ENCODE measurements at regions not wholly inside any gene's neighbourhood (a gene's known extent, or its start where the extent isn't known, plus 50 kb on each side); places are given as distances from the start of the nearest gene placed in this dataset.
"Not testable (repeated sequence)": the region's sequence is repeated elsewhere in the genome, so short reads cannot be mapped to it uniquely, and the experiment has no call there.

DNA sequence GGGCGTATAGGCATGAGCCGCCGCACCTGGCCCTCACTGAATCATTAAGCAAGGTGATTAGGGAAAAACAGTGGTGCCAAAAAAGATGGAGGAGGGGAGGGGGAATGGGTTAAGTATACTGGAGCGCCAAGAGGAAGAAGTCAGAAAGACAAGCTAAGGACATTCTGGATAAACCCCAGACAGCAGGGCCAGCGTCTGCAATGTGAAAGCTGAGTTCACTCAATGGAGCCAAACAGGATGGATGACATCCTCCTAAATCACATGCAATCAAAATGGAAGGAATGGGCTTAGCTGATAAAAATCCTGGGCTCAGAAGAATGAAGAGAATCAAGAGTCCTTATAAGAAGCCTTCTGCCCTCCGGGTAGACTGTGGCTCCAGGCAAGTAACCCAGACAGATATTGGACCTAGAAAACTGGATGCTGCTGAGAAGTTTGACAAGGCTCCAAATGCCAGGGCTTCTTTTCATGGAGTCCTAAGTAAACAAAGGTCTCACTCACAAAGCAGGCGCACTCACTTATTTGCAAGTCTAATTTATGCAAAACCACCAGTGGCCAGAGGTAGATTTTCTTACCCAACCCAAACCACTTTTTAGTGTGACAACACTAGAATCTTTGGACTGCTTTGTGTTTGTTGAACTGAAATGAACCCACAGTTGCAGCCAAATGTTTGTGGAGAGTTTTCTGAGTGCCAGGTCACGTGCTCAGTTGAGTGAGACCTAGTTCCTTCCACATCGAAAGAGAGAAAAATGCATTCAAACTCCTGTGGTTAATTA lies 519.1 kb upstream of the AUTS2 start:
- Histone ChIP-seq H3K4me2 (ENCODE audit: insufficient read depth, low read length) (no peak overlapping the region), H3K36me3 (ENCODE audit: insufficient read depth, low read length) (no peaks in the 10 kb centered on the region), H3K27me3 (ENCODE audit: insufficient read depth, low read length, poor library complexity) (no peaks in the 10 kb centered on the region), H3K79me2 (ENCODE audit: insufficient read depth, low read length) (no peaks in the 10 kb centered on the region), H4K20me1 (ENCODE audit: insufficient read depth, low read length) (no peaks in the 10 kb centered on the region), H2AFZ (ENCODE audit: low read depth, low read length) (no peak overlapping the region), H3K9ac (ENCODE audit: low read depth, low read length) (no peak overlapping the region), H3K27ac (ENCODE audit: low read length) (no peak overlapping the region), H3K9me3 (ENCODE audit: insufficient read depth, low read length, severe bottlenecking) (no peaks in the 10 kb centered on the region), H3K4me1 (ENCODE audit: insufficient read depth, low read length) (no peaks in the 10 kb centered on the region), H3K4me3 (ENCODE audit: low read depth in 1 of 2, low read length in 2 of 2) (no peak overlapping the region)
- TF ChIP-seq EZH2 (IDR thresholded peaks at IDR 0.05; ENCODE audit: borderline replicate concordance, low read depth, low read length, severe bottlenecking): no peak
- ATAC-seq (ENCODE audit: insufficient read depth, low read depth) (no peak), DNase-seq (no peak)

- not testable (repeated sequence) for H3K9ac ChIP-seq (ENCODE audit: low read depth, low read length); H3K4me3 ChIP-seq (ENCODE audit: low read depth in 1 of 2, low read length in 2 of 2); H3K27me3 ChIP-seq (ENCODE audit: insufficient read depth, low read length, poor library complexity); H3K9me3 ChIP-seq (ENCODE audit: insufficient read depth, low read length, severe bottlenecking); H3K36me3 ChIP-seq (ENCODE audit: insufficient read depth, low read length); H4K20me1 ChIP-seq (ENCODE audit: insufficient read depth, low read length); ATAC-seq (ENCODE audit: insufficient read depth, low read depth); H2AFZ ChIP-seq (ENCODE audit: low read depth, low read length); H3K4me1 ChIP-seq (ENCODE audit: insufficient read depth, low read length); H3K79me2 ChIP-seq (ENCODE audit: insufficient read depth, low read length); H3K4me2 ChIP-seq (ENCODE audit: insufficient read depth, low read length); H3K27ac ChIP-seq (ENCODE audit: low read length); DNase-seq
Measured at GRCh38 chr7:69087281-69087680, 511.0 kb upstream of the AUTS2 start.

DNA sequence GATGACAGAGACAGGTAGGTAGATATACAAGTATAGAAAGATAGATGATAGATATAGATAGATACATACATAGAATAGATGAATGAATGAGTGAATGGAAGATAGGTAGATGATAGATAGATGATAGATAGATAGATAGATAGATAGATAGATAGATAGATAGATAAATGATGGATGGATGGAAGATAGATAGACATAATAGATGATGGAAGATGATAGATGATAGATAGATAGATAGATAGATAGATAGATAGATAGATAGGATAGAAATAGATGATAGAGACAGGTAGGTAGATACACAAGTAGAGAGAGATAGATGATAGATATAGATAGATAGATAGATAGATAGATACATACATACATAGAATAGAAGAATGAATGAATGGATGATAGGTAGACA lies 510.1 kb upstream of the AUTS2 start:
- no peak for TF ChIP-seq EZH2 (IDR thresholded peaks at IDR 0.05; ENCODE audit: borderline replicate concordance, low read depth, low read length, severe bottlenecking)
- no peak for TF ChIP-seq CTCF (IDR thresholded peaks at IDR 0.05; ENCODE audit: borderline replicate concordance, extremely low read depth, low read length, poor library complexity, severe bottlenecking)
- no peaks in the 10 kb centered on the region for H3K27me3 ChIP-seq (ENCODE audit: insufficient read depth, low read length, poor library complexity)

DNA sequence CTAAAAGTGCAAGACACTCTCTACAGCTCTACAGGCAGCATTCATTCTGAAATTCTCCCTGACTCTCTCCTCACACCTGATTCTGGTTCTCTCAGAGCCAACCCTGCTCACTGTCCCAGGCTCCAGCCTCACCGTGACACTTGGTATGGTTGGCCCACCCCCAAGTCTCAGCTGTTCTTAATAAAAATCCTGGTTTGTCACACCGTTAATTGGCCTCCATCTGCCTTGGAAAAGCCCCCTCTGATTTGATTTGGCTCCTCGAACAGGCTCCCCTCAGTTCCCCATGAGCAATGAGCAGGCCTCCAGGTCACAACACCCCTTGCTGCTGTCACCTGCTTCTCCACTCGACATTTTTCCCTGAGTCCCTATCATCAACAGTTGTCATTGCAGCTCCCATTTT lies 507.3 kb upstream of the AUTS2 start:
- H3K9me3 ChIP-seq (ENCODE audit: insufficient read depth, low read length, severe bottlenecking): peaks cover 10% of the 10 kb centered on the region
- no peak overlapping the region for H3K4me2 ChIP-seq (ENCODE audit: insufficient read depth, low read length)
- H3K27me3 ChIP-seq (ENCODE audit: insufficient read depth, low read length, poor library complexity): no peaks in the 10 kb centered on the region
- no peak overlapping the region for H3K27ac ChIP-seq (ENCODE audit: low read length)
- H3K79me2 ChIP-seq (ENCODE audit: insufficient read depth, low read length): no peaks in the 10 kb centered on the region
- no peak for DNase-seq
- H2AFZ ChIP-seq (ENCODE audit: low read depth, low read length): no peak overlapping the region
- no peaks in the 10 kb centered on the region for H3K36me3 ChIP-seq (ENCODE audit: insufficient read depth, low read length)
- H3K4me3 ChIP-seq (ENCODE audit: low read depth in 1 of 2, low read length in 2 of 2): no peak overlapping the region
- no peak overlapping the region for H3K9ac ChIP-seq (ENCODE audit: low read depth, low read length)
- H3K4me1 ChIP-seq (ENCODE audit: insufficient read depth, low read length): no peaks in the 10 kb centered on the region
- no peaks in the 10 kb centered on the region for H4K20me1 ChIP-seq (ENCODE audit: insufficient read depth, low read length)
- TF ChIP-seq CTCF (IDR thresholded peaks at IDR 0.05; ENCODE audit: borderline replicate concordance, extremely low read depth, low read length, poor library complexity, severe bottlenecking) (no peak), EZH2 (IDR thresholded peaks at IDR 0.05; ENCODE audit: borderline replicate concordance, low read depth, low read length, severe bottlenecking) (no peak)
- no peak for ATAC-seq (ENCODE audit: insufficient read depth, low read depth)

More for the DNA sequence above, 510.1 kb upstream of the AUTS2 start:
- H2AFZ ChIP-seq (ENCODE audit: low read depth, low read length): no peak overlapping the region
- H4K20me1 ChIP-seq (ENCODE audit: insufficient read depth, low read length): no peaks in the 10 kb centered on the region
- H3K27ac ChIP-seq (ENCODE audit: low read length): no peak overlapping the region
- H3K4me3 ChIP-seq (ENCODE audit: low read depth in 1 of 2, low read length in 2 of 2): no peak overlapping the region
- H3K4me2 ChIP-seq (ENCODE audit: insufficient read depth, low read length): no peak overlapping the region
- no peaks in the 10 kb centered on the region for H3K36me3 ChIP-seq (ENCODE audit: insufficient read depth, low read length)
- H3K9ac ChIP-seq (ENCODE audit: low read depth, low read length): no peak overlapping the region
- no peaks in the 10 kb centered on the region for H3K4me1 ChIP-seq (ENCODE audit: insufficient read depth, low read length)
- no peaks in the 10 kb centered on the region for H3K9me3 ChIP-seq (ENCODE audit: insufficient read depth, low read length, severe bottlenecking)
- no peak for DNase-seq
- ATAC-seq (ENCODE audit: insufficient read depth, low read depth): no peak
- H3K79me2 ChIP-seq (ENCODE audit: insufficient read depth, low read length): no peaks in the 10 kb centered on the region

Measured in DND-41 (cell line).